ENCODE measurements at regions not wholly inside any gene's neighbourhood (a gene's known extent, or its start where the extent isn't known, plus 50 kb on each side); places are given as distances from the start of the nearest gene placed in this dataset.

GRCh38 chr2:5504756-5505155 lies 187.4 kb upstream of the SOX11 start:
- Histone ChIP-seq H3K9me3 (ENCODE audit: insufficient read depth, low read length, severe bottlenecking) (no peaks in the 10 kb centered on the region), H3K9ac (ENCODE audit: low read depth, low read length) (no peak overlapping the region), H2AFZ (ENCODE audit: low read depth, low read length) (no peak overlapping the region), H4K20me1 (ENCODE audit: insufficient read depth, low read length) (no peaks in the 10 kb centered on the region), H3K4me2 (ENCODE audit: insufficient read depth, low read length) (no peak overlapping the region), H3K4me1 (ENCODE audit: insufficient read depth, low read length) (no peaks in the 10 kb centered on the region), H3K4me3 (ENCODE audit: low read depth in 1 of 2, low read length in 2 of 2) (no peak overlapping the region), H3K36me3 (ENCODE audit: insufficient read depth, low read length) (no peaks in the 10 kb centered on the region), H3K27ac (ENCODE audit: low read length) (no peak overlapping the region), H3K27me3 (ENCODE audit: insufficient read depth, low read length, poor library complexity) (no peaks in the 10 kb centered on the region), H3K79me2 (ENCODE audit: insufficient read depth, low read length) (no peaks in the 10 kb centered on the region)
- no peak for DNase-seq
- no peak for ATAC-seq (ENCODE audit: insufficient read depth, low read depth)
- TF ChIP-seq EZH2 (IDR thresholded peaks at IDR 0.05; ENCODE audit: borderline replicate concordance, low read depth, low read length, severe bottlenecking) (no peak), CTCF (IDR thresholded peaks at IDR 0.05; ENCODE audit: borderline replicate concordance, extremely low read depth, low read length, poor library complexity, severe bottlenecking) (no peak)

GRCh38 chr2:5507367-5507766 lies 184.8 kb upstream of the SOX11 start:
- Histone ChIP-seq H3K36me3 (ENCODE audit: insufficient read depth, low read length) (no peaks in the 10 kb centered on the region), H3K4me3 (ENCODE audit: low read depth in 1 of 2, low read length in 2 of 2) (no peak overlapping the region), H3K9ac (ENCODE audit: low read depth, low read length) (no peak overlapping the region), H4K20me1 (ENCODE audit: insufficient read depth, low read length) (no peaks in the 10 kb centered on the region), H2AFZ (ENCODE audit: low read depth, low read length) (no peak overlapping the region), H3K27ac (ENCODE audit: low read length) (no peak overlapping the region), H3K9me3 (ENCODE audit: insufficient read depth, low read length, severe bottlenecking) (no peaks in the 10 kb centered on the region), H3K4me1 (ENCODE audit: insufficient read depth, low read length) (no peaks in the 10 kb centered on the region), H3K27me3 (ENCODE audit: insufficient read depth, low read length, poor library complexity) (no peaks in the 10 kb centered on the region), H3K4me2 (ENCODE audit: insufficient read depth, low read length) (no peak overlapping the region), H3K79me2 (ENCODE audit: insufficient read depth, low read length) (no peaks in the 10 kb centered on the region)
- TF ChIP-seq EZH2 (IDR thresholded peaks at IDR 0.05; ENCODE audit: borderline replicate concordance, low read depth, low read length, severe bottlenecking) (no peak), CTCF (IDR thresholded peaks at IDR 0.05; ENCODE audit: borderline replicate concordance, extremely low read depth, low read length, poor library complexity, severe bottlenecking) (no peak)
- ATAC-seq (ENCODE audit: insufficient read depth, low read depth) (no peak), DNase-seq (no peak)

GRCh38 chr2:5509362-5509761 lies 182.8 kb upstream of the SOX11 start:
- no peaks in the 10 kb centered on the region for H3K36me3 ChIP-seq (ENCODE audit: insufficient read depth, low read length)
- ATAC-seq (ENCODE audit: insufficient read depth, low read depth) (no peak), DNase-seq (no peak)
- no peak overlapping the region for H3K4me3 ChIP-seq (ENCODE audit: low read depth in 1 of 2, low read length in 2 of 2)
- no peak overlapping the region for H3K27ac ChIP-seq (ENCODE audit: low read length)
- H2AFZ ChIP-seq (ENCODE audit: low read depth, low read length), result no peak overlapping the region
- H3K4me1 ChIP-seq (ENCODE audit: insufficient read depth, low read length), result no peaks in the 10 kb centered on the region
- H4K20me1 ChIP-seq (ENCODE audit: insufficient read depth, low read length), result no peaks in the 10 kb centered on the region
- H3K9me3 ChIP-seq (ENCODE audit: insufficient read depth, low read length, severe bottlenecking), result no peaks in the 10 kb centered on the region
- H3K79me2 ChIP-seq (ENCODE audit: insufficient read depth, low read length), result no peaks in the 10 kb centered on the region
- no peaks in the 10 kb centered on the region for H3K27me3 ChIP-seq (ENCODE audit: insufficient read depth, low read length, poor library complexity)
- no peak for TF ChIP-seq CTCF (IDR thresholded peaks at IDR 0.05; ENCODE audit: borderline replicate concordance, extremely low read depth, low read length, poor library complexity, severe bottlenecking)
- TF ChIP-seq EZH2 (IDR thresholded peaks at IDR 0.05; ENCODE audit: borderline replicate concordance, low read depth, low read length, severe bottlenecking), result no peak
- no peak overlapping the region for H3K9ac ChIP-seq (ENCODE audit: low read depth, low read length)
- no peak overlapping the region for H3K4me2 ChIP-seq (ENCODE audit: insufficient read depth, low read length)

- Histone ChIP-seq H3K79me2 (ENCODE audit: insufficient read depth, low read length) (no peaks in the 10 kb centered on the region), H3K4me3 (ENCODE audit: low read depth in 1 of 2, low read length in 2 of 2) (no peak overlapping the region), H2AFZ (ENCODE audit: low read depth, low read length) (no peak overlapping the region), H3K27ac (ENCODE audit: low read length) (no peak overlapping the region), H3K4me2 (ENCODE audit: insufficient read depth, low read length) (no peak overlapping the region), H3K9ac (ENCODE audit: low read depth, low read length) (no peak overlapping the region), H4K20me1 (ENCODE audit: insufficient read depth, low read length) (no peaks in the 10 kb centered on the region), H3K27me3 (ENCODE audit: insufficient read depth, low read length, poor library complexity) (no peaks in the 10 kb centered on the region), H3K9me3 (ENCODE audit: insufficient read depth, low read length, severe bottlenecking) (no peaks in the 10 kb centered on the region), H3K36me3 (ENCODE audit: insufficient read depth, low read length) (no peaks in the 10 kb centered on the region), H3K4me1 (ENCODE audit: insufficient read depth, low read length) (no peaks in the 10 kb centered on the region)
- TF ChIP-seq CTCF (IDR thresholded peaks at IDR 0.05; ENCODE audit: borderline replicate concordance, extremely low read depth, low read length, poor library complexity, severe bottlenecking), result no peak
- no peak for TF ChIP-seq EZH2 (IDR thresholded peaks at IDR 0.05; ENCODE audit: borderline replicate concordance, low read depth, low read length, severe bottlenecking)
- ATAC-seq (ENCODE audit: insufficient read depth, low read depth) (no peak), DNase-seq (no peak)
Observed at GRCh38 chr2:5510082-5510481, 182.1 kb upstream of the SOX11 start.

All from DND-41 (cell line).